T1000 (cell line): ENCODE measurements at regions not wholly inside any gene's neighbourhood (a gene's known extent, or its start where the extent isn't known, plus 50 kb on each side); places are given as distances from the start of the nearest gene placed in this dataset.
"Not testable (repeated sequence)": the region's sequence is repeated elsewhere in the genome, so short reads cannot be mapped to it uniquely, and the experiment has no call there.

Experiments used
- DNase-seq: peaks from one replicate; lab custom pipeline; 2025; ENCODE audit warnings: mixed read lengths; lab: John Stamatoyannopoulos, UW

- no peak for DNase-seq
Measured at GRCh38 chr22:35183917-35184316, 73.4 kb upstream of the HMGXB4 start.

- DNase-seq, result no peak
Measured at GRCh38 chr22:35186492-35186891, 70.8 kb upstream of the HMGXB4 start.

- DNase-seq, result not testable (repeated sequence)
Measured at GRCh38 chr22:35188930-35189329, 68.4 kb upstream of the HMGXB4 start.

- DNase-seq, result no peak
Measured at GRCh38 chr22:35189559-35189958, 67.7 kb upstream of the HMGXB4 start.

- no peak for DNase-seq
Measured at GRCh38 chr22:35191412-35191811, 65.9 kb upstream of the HMGXB4 start.

GRCh38 chr22:35192129-35192918 is 65.0 kb upstream of the HMGXB4 start:
- DNase-seq, result no peak

- DNase-seq, result no peak
Measured at GRCh38 chr22:35195226-35195625, 62.1 kb upstream of the HMGXB4 start.

- no peak for DNase-seq
Measured at GRCh38 chr22:35195821-35196220, 61.5 kb upstream of the HMGXB4 start.

GRCh38 chr22:35197071-35197470 is 60.2 kb upstream of the HMGXB4 start:
- no peak for DNase-seq

GRCh38 chr22:35197886-35198285 is 59.4 kb upstream of the HMGXB4 start:
- no peak for DNase-seq

- DNase-seq, result no peak
Measured at GRCh38 chr22:35198738-35199137, 58.6 kb upstream of the HMGXB4 start.

- no peak for DNase-seq
Measured at GRCh38 chr22:35202376-35202775, 54.9 kb upstream of the HMGXB4 start.

- no peak for DNase-seq
Measured at GRCh38 chr22:35203583-35203982, 53.7 kb upstream of the HMGXB4 start.

- DNase-seq, result no peak
Measured at GRCh38 chr22:35204807-35205775, 52.2 kb upstream of the HMGXB4 start.

- DNase-seq, result no peak
Measured at GRCh38 chr22:35205961-35206360, 51.3 kb upstream of the HMGXB4 start.

- no peak for DNase-seq
Measured at GRCh38 chr22:35206889-35207288, 50.4 kb upstream of the HMGXB4 start.
